ENCODE measurements at regions not wholly inside any gene's neighbourhood (a gene's known extent, or its start where the extent isn't known, plus 50 kb on each side); places are given as distances from the start of the nearest gene placed in this dataset. TPM values are rescaled to one million over a fixed set of nuclear protein-coding genes. Genes with fewer than 3 reads are reported as not detected.
"Not testable (repeated sequence)": the region's sequence is repeated elsewhere in the genome, so short reads cannot be mapped to it uniquely, and the experiment has no call there.

GRCh38 chr1:223895950-223896349 lies 50.2 kb upstream of the TP53BP2 start:
- H2AFZ ChIP-seq; H3K36me3 ChIP-seq (replicated peaks; ENCODE audit: insufficient read depth, low read depth); H3K27me3 ChIP-seq; H3K4me1 ChIP-seq (ENCODE audit: insufficient read depth); H3K4me2 ChIP-seq; H3K27ac ChIP-seq; H3K9me3 ChIP-seq (ENCODE audit: low read depth); DNase-seq (ENCODE audit: low spot score); H3K4me3 ChIP-seq; H3K9me2 ChIP-seq (replicated peaks; ENCODE audit: insufficient read depth); H3K79me2 ChIP-seq; H4K20me1 ChIP-seq (ENCODE audit: insufficient read depth, poor library complexity, severe bottlenecking): not testable (repeated sequence)
- WGBS (ENCODE audit: low lambda C conversion rate, missing lambda C conversion rate): 87% methylated on average over 6 of the region's 7 CpGs

Small RNA genes in the stretch of these regions (small RNA-seq; reads per million reads assigned to genes)
- not detected for gene RNU6-1319P
